Bronchial epithelial cell (primary cell): ENCODE measurements at regions not wholly inside any gene's neighbourhood (a gene's known extent, or its start where the extent isn't known, plus 50 kb on each side); places are given as distances from the start of the nearest gene placed in this dataset.

ENCODE experiments used
- DNase-seq: peaks from one replicate; pipeline ENCODE4 v3.0.0-alpha.2; 2010; ENCODE audit warnings: low read depth
- FAIRE-seq: peaks from 2 replicates; lab custom pipeline; 2011; peaks lifted over from hg19 to GRCh38; lab: Jason Lieb, UNC
- H3K27me3 ChIP-seq: 2 replicates; pipeline ENCODE4 v1.5.1; 2011; ENCODE audit warnings: low read length; ENCODE audit not compliant: control insufficient read depth, insufficient read depth
- H3K36me3 ChIP-seq: 2 replicates; pipeline ENCODE4 v1.5.1; 2011; ENCODE audit warnings: low read length; ENCODE audit not compliant: control insufficient read depth, insufficient read depth
- H3K4me3 ChIP-seq: 2 replicates; pipeline ENCODE4 v1.5.1; 2011; ENCODE audit warnings: mild to moderate bottlenecking, low read depth, low read length, control low read depth
- CTCF ChIP-seq: IDR thresholded peaks from 2 replicates; pipeline ENCODE4 v1.5.1; 2011; ENCODE audit warnings: mild to moderate bottlenecking, moderate library complexity, low read length, control low read depth, inconsistent platforms; ENCODE audit not compliant: insufficient read depth, severe bottlenecking

DNA sequence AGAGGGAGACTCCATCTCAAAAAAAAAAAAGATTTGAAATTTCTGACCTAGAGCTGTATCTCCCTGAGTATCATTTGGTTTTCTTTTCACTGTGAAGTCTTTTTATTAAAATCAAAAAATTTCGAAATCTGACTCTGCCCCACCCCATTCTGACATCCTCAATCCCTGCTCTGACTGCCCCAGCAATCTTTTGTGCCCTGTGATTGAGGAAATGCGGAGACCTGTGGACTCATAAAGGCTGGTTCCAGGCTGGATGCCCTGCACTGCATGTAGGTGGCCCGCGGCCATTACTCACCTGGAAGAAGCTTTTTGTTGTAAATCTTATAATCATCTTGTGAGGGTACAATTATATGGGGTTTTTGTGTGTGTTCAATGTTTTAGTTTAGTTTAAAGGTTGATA is 147.3 kb upstream of the SEMA6D start:
- Histone ChIP-seq H3K27me3 (no peaks in the 10 kb centered on the region), H3K36me3 (no peaks in the 10 kb centered on the region), H3K4me3 (no peak overlapping the region)
- FAIRE-seq: no peak
- no peak for TF ChIP-seq CTCF
- DNase-seq: no peak

DNA sequence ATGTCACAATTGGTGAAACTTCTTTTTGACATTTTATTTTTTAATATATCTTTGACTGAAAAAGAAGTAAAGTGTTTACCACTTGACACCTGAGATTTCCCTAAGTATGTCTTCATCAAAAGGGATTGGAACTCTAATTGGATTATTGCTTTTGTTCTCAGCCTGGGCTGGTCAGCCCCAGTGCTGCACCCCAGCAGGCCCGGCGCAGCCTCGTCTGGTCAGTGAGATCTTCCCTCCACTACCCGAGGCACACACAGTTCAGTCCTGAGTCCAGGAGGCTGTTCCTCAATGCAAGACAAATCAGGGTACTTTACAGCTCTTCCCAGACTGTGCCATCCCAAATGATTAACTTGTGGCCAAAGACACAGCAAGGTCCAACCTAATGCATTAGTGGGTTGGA is 146.9 kb upstream of the SEMA6D start:
- no peak overlapping the region for H3K4me3 ChIP-seq
- H3K27me3 ChIP-seq: no peaks in the 10 kb centered on the region
- no peaks in the 10 kb centered on the region for H3K36me3 ChIP-seq
- TF ChIP-seq CTCF: no peak
- no peak for FAIRE-seq
- DNase-seq: no peak

GRCh38 chr15:47570881-47571640 is 146.2 kb upstream of the SEMA6D start:
- FAIRE-seq: no peak
- Histone ChIP-seq H3K36me3 (no peaks in the 10 kb centered on the region), H3K27me3 (no peaks in the 10 kb centered on the region), H3K4me3 (no peak overlapping the region)
- TF ChIP-seq CTCF: no peak
- no peak for DNase-seq

GRCh38 chr15:47573673-47574072 is 143.6 kb upstream of the SEMA6D start:
- no peak for DNase-seq
- no peak for FAIRE-seq
- no peak for TF ChIP-seq CTCF

DNA sequence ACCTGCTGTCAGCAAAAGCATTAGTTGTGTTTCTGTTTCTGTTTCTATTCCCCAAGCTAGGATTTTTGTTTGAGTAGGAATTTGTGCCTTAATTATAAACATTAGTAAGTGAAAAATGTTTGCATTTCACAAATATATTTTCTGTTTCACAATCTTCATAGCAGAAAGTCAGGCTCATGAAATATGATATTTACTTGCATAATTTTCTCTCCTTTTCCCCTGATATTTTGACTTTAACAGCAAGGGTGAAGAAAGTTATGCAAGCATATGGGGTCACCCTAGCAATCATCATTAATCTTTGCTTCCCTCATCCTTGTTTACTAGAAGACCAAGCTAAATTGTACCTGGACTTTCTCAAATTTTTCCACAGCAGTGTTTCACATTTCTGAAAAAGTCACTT is 140.3 kb upstream of the SEMA6D start:
- H3K4me3 ChIP-seq: no peak overlapping the region
- H3K27me3 ChIP-seq: no peaks in the 10 kb centered on the region
- no peak for TF ChIP-seq CTCF
- FAIRE-seq: no peak
- no peaks in the 10 kb centered on the region for H3K36me3 ChIP-seq
- no peak for DNase-seq

More at GRCh38 chr15:47573673-47574072, 143.6 kb upstream of the SEMA6D start:
- Histone ChIP-seq H3K27me3 (no peaks in the 10 kb centered on the region), H3K4me3 (no peak overlapping the region), H3K36me3 (no peaks in the 10 kb centered on the region)

DNA sequence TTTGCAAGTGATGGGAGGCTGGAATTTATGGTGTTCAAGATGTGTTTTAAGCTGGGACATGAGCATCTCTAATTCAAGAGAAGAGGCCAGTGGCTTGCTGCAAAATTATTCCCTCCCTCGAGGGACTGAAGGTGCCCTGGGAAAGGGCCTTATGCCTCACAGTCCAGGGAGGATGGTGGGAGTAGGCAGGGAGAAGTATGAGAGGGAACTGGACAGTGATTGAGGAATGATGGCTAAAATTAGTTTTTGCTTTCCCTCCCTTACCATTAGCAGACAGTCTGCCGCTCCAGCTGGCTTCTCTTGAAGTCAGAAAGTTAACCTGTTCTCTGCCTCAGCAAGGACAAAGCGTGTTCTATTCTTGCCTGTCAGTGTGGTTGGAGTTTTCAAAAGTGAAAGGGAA is 139.8 kb upstream of the SEMA6D start:
- no peak for DNase-seq
- no peaks in the 10 kb centered on the region for H3K27me3 ChIP-seq

More for the DNA sequence above, 139.8 kb upstream of the SEMA6D start:
- H3K36me3 ChIP-seq: no peaks in the 10 kb centered on the region
- no peak for TF ChIP-seq CTCF
- H3K4me3 ChIP-seq: no peak overlapping the region
- FAIRE-seq: no peak
